H1 (cell line): ENCODE measurements at regions not wholly inside any gene's neighbourhood (a gene's known extent, or its start where the extent isn't known, plus 50 kb on each side); places are given as distances from the start of the nearest gene placed in this dataset.
"Not testable (repeated sequence)": the region's sequence is repeated elsewhere in the genome, so short reads cannot be mapped to it uniquely, and the experiment has no call there.

Experiments
- CTCF ChIP-seq, 3 experiments: IDR thresholded peaks; 1 replicate in 2 of 3; 2 replicates in 1 of 3; pipeline versions ENCODE4 v1.5.1 to v1.6.1; 2011; ENCODE audit warnings: low read length in 3 of 3, mild to moderate bottlenecking in 3 of 3, inconsistent platforms in 2 of 3, low read depth in 1 of 3, moderate library complexity in 1 of 3; ENCODE audit not compliant: insufficient read depth in 1 of 3; ENCODE audit errors: control extremely low read depth in 1 of 3
- EP300 ChIP-seq, 2 experiments: IDR thresholded peaks; 1 replicate in 1 of 2; 2 replicates in 1 of 2; pipeline ENCODE4 v1.6.1; 2011 to 2012; ENCODE audit warnings: low read depth in 2 of 2, low read length in 2 of 2, mild to moderate bottlenecking in 2 of 2, borderline replicate concordance in 1 of 2, inconsistent platforms in 1 of 2, moderate library complexity in 1 of 2
- GABPA ChIP-seq: IDR thresholded peaks from 2 replicates; pipeline ENCODE4 v1.6.1; 2011; ENCODE audit warnings: mild to moderate bottlenecking, low read length, moderate library complexity, borderline replicate concordance; ENCODE audit not compliant: insufficient read depth
- JUND ChIP-seq: IDR thresholded peaks from 2 replicates; pipeline ENCODE4 v1.6.1; 2011; ENCODE audit warnings: mild to moderate bottlenecking, improper control_type of control experiment, low read length
- MAX ChIP-seq: IDR thresholded peaks from 2 replicates; pipeline ENCODE4 v1.6.1; 2012; ENCODE audit warnings: inconsistent platforms
- POLR2A ChIP-seq, 2 experiments: IDR thresholded peaks; 1 replicate in 1 of 2; 2 replicates in 1 of 2; pipeline ENCODE4 v1.6.1; 2011; ENCODE audit warnings: low read depth in 2 of 2, low read length in 2 of 2, mild to moderate bottlenecking in 2 of 2; ENCODE audit errors: control extremely low read depth in 1 of 2
- POLR2AphosphoS5 ChIP-seq: IDR thresholded peaks from 2 replicates; pipeline ENCODE4 v1.6.1; 2011; ENCODE audit warnings: low read depth, low read length
- RFX5 ChIP-seq: IDR thresholded peaks from 2 replicates; pipeline ENCODE4 v1.6.1; 2011; ENCODE audit warnings: low read depth, low read length, improper control_type of control experiment, borderline replicate concordance
- SIX5 ChIP-seq: IDR thresholded peaks from 2 replicates; pipeline ENCODE4 v1.6.1; 2011; ENCODE audit warnings: mild to moderate bottlenecking, low read depth, low read length
- USF2 ChIP-seq: IDR thresholded peaks from 2 replicates; pipeline ENCODE4 v1.6.1; 2011; ENCODE audit warnings: low read length, improper control_type of control experiment
- YY1 ChIP-seq: IDR thresholded peaks from 2 replicates; pipeline ENCODE4 v1.6.1; 2011; ENCODE audit warnings: low read depth, mild to moderate bottlenecking, low read length
- ZNF274 ChIP-seq: IDR thresholded peaks from 2 replicates; pipeline ENCODE4 v1.7.0; 2012; ENCODE audit warnings: low read length, borderline replicate concordance; ENCODE audit errors: extremely low read depth

GRCh38 chr9:33734941-33735835 is 60.2 kb upstream of the PRSS3 start:
- not testable (repeated sequence) for TF ChIP-seq CTCF (IDR thresholded peaks at IDR 0.05; ENCODE audit: control extremely low read depth in 1 of 3, insufficient read depth in 1 of 3, low read depth in 1 of 3, low read length in 3 of 3); POLR2A (IDR thresholded peaks at IDR 0.05; ENCODE audit: control extremely low read depth in 1 of 2, low read depth in 2 of 2, low read length in 2 of 2); SIX5; GABPA; JUND; ZNF274; USF2; YY1; RFX5; MAX; POLR2AphosphoS5; EP300 (IDR thresholded peaks at IDR 0.05; ENCODE audit: borderline replicate concordance in 1 of 2, low read depth in 2 of 2, low read length in 2 of 2)
